Upper lobe of left lung (tissue), 4 donors: ENCODE measurements at regions not wholly inside any gene's neighbourhood (a gene's known extent, or its start where the extent isn't known, plus 50 kb on each side); places are given as distances from the start of the nearest gene placed in this dataset.

ENCODE experiments used
- POLR2AphosphoS5 ChIP-seq, 2 donors: sonication (generic); formaldehyde crosslinking; IDR thresholded peaks; one replicate each; pipeline ENCODE4 v1.5.1; 2017; ENCODE audit warnings: antibody characterized with exemption in 2 of 2
- TF ChIP-seq, protein P1 (sequence below), 6 experiments: fragments of 450-650 bp in 4 of 6; fragments of 200-600 bp in 2 of 6; sonication (generic) in 2 of 6; IDR thresholded peaks; one replicate each; pipeline ENCODE4 v1.5.1; 2016 to 2019; ENCODE audit warnings: antibody characterized with exemption in 6 of 6

DNA sequence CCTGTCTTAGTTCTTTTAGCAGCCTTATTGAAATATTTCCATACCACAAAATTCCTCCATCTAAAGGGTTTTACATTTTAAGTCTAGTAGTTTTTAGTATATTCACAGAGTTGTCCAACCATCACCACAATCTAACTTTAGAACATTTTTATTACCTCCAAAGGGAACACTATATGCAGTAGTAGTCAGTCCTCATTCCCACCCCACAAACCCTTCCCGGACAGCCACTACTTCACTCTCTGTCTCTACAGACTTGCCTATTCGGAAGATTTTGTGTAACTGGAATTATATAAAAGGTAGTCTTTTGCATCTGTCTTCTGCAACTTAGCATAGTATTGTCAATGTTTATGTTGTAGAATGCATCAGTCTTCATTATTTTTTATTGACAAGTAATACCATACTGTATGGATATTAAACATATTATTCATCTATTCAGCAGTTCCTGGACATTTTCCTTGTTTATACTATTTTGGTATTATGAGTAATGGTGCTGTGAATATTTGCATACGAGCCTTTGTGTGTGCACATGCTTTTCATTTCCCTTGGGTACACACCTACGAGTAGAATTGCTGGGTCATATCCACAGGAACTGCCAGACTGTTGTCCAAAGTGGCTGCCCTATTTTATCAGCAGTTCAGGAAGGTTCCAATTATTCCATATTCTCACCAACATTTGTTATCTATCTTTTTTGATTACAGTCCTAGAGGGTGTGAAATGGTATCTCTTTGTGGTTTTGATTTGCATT is 60.9 kb upstream of the LANCL2 start:
- TF ChIP-seq, protein P1, sequence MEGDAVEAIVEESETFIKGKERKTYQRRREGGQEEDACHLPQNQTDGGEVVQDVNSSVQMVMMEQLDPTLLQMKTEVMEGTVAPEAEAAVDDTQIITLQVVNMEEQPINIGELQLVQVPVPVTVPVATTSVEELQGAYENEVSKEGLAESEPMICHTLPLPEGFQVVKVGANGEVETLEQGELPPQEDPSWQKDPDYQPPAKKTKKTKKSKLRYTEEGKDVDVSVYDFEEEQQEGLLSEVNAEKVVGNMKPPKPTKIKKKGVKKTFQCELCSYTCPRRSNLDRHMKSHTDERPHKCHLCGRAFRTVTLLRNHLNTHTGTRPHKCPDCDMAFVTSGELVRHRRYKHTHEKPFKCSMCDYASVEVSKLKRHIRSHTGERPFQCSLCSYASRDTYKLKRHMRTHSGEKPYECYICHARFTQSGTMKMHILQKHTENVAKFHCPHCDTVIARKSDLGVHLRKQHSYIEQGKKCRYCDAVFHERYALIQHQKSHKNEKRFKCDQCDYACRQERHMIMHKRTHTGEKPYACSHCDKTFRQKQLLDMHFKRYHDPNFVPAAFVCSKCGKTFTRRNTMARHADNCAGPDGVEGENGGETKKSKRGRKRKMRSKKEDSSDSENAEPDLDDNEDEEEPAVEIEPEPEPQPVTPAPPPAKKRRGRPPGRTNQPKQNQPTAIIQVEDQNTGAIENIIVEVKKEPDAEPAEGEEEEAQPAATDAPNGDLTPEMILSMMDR (IDR thresholded peaks at IDR 0.05) = no peak
- no peak for TF ChIP-seq POLR2AphosphoS5 (IDR thresholded peaks at IDR 0.05)
